Gastroesophageal sphincter (tissue), 3 donors: ENCODE measurements at regions not wholly inside any gene's neighbourhood (a gene's known extent, or its start where the extent isn't known, plus 50 kb on each side); places are given as distances from the start of the nearest gene placed in this dataset.

Experiments
- EP300 ChIP-seq: sonication (generic); formaldehyde crosslinking; IDR thresholded peaks from one replicate; pipeline ENCODE4 v1.6.1; 2017; ENCODE audit warnings: antibody characterized with exemption, mild to moderate bottlenecking
- TF ChIP-seq, protein P1 (sequence below), 4 experiments: fragments of 200-600 bp in 2 of 4; fragments of 450-650 bp in 2 of 4; sonication (generic) in 1 of 4; IDR thresholded peaks; one replicate each; pipeline ENCODE4 v1.5.1; 2017 to 2019; ENCODE audit warnings: antibody characterized with exemption in 4 of 4, mild to moderate bottlenecking in 2 of 4, moderate library complexity in 2 of 4

GRCh38 chr5:42896523-42896922 lies 84.8 kb upstream of the SELENOP start:
- TF ChIP-seq, protein P1, sequence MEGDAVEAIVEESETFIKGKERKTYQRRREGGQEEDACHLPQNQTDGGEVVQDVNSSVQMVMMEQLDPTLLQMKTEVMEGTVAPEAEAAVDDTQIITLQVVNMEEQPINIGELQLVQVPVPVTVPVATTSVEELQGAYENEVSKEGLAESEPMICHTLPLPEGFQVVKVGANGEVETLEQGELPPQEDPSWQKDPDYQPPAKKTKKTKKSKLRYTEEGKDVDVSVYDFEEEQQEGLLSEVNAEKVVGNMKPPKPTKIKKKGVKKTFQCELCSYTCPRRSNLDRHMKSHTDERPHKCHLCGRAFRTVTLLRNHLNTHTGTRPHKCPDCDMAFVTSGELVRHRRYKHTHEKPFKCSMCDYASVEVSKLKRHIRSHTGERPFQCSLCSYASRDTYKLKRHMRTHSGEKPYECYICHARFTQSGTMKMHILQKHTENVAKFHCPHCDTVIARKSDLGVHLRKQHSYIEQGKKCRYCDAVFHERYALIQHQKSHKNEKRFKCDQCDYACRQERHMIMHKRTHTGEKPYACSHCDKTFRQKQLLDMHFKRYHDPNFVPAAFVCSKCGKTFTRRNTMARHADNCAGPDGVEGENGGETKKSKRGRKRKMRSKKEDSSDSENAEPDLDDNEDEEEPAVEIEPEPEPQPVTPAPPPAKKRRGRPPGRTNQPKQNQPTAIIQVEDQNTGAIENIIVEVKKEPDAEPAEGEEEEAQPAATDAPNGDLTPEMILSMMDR (IDR thresholded peaks at IDR 0.05) = no peak
- TF ChIP-seq EP300 = no peak
